Epithelial cell of proximal tubule (primary cell): ENCODE measurements at regions not wholly inside any gene's neighbourhood (a gene's known extent, or its start where the extent isn't known, plus 50 kb on each side); places are given as distances from the start of the nearest gene placed in this dataset.
"Not testable (repeated sequence)": the region's sequence is repeated elsewhere in the genome, so short reads cannot be mapped to it uniquely, and the experiment has no call there.

ENCODE experiments used
- DNase-seq: peaks from one replicate; pipeline ENCODE4 v3.0.0-alpha.2; 2011; ENCODE audit warnings: low read depth
- H3K4me3 ChIP-seq: 2 replicates; pipeline ENCODE4 v1.5.1; 2011; ENCODE audit warnings: low read depth, mild to moderate bottlenecking, low read length
- CTCF ChIP-seq: conservative IDR thresholded peaks from 2 replicates; pipeline ENCODE4 v1.5.1; 2012; ENCODE audit warnings: low read depth, mild to moderate bottlenecking, low read length

GRCh38 chr6:71360556-71361335, 72.1 kb downstream of the OGFRL1 start:
- H3K4me3 ChIP-seq, DNase-seq: not testable (repeated sequence)

- H3K4me3 ChIP-seq = no peak overlapping the region
- TF ChIP-seq CTCF = no peak
- no peak for DNase-seq
Observed at GRCh38 chr6:71364889-71365542, 76.4 kb downstream of the OGFRL1 start.

- H3K4me3 ChIP-seq = no peak overlapping the region
- no peak for TF ChIP-seq CTCF
- no peak for DNase-seq
Observed at GRCh38 chr6:71367756-71368155, 79.1 kb downstream of the OGFRL1 start.

- DNase-seq = no peak
- TF ChIP-seq CTCF = no peak
- H3K4me3 ChIP-seq = no peak overlapping the region
Observed at GRCh38 chr6:71368284-71368683, 79.7 kb downstream of the OGFRL1 start.

- DNase-seq = no peak
- no peak for TF ChIP-seq CTCF
- no peak overlapping the region for H3K4me3 ChIP-seq
Observed at GRCh38 chr6:71371559-71371958, 82.9 kb downstream of the OGFRL1 start.

- no peak for TF ChIP-seq CTCF
- DNase-seq = no peak
- no peak overlapping the region for H3K4me3 ChIP-seq
Observed at GRCh38 chr6:71373943-71374342, 85.3 kb downstream of the OGFRL1 start.

- DNase-seq = no peak
- no peak for TF ChIP-seq CTCF
- H3K4me3 ChIP-seq = no peak overlapping the region
Observed at GRCh38 chr6:71375676-71376075, 87.1 kb downstream of the OGFRL1 start.
